IMR-90 (cell line): ENCODE measurements at regions not wholly inside any gene's neighbourhood (a gene's known extent, or its start where the extent isn't known, plus 50 kb on each side); places are given as distances from the start of the nearest gene placed in this dataset.

Experiments
- ATAC-seq: fragments of 200-7000 bp; cut with Tn5 transposase; 2 replicates; pipeline ENCODE4 v1.9.1; 2020; ENCODE audit warnings: low read depth, mild to moderate bottlenecking, moderate library complexity
- BruUV-seq: library from RNA; stranded (reverse); fragments of 400-500 nt; replicated peaks from 2 replicates; lab custom pipeline; 2021; lab: Mats Ljungman, UMichigan
- CTCF ChIA-PET: fragments of 300-600 bp; formaldehyde crosslinking; extraction: SDS; loops from one replicate; lab custom pipeline; 2021; ENCODE audit warnings: antibody characterized with exemption; lab: Yijun Ruan, JAX
- POLR2A ChIA-PET: fragments of 300-600 bp; sonication (Branson Sonifier 250); formaldehyde crosslinking; loops from one replicate; lab custom pipeline; 2022; ENCODE audit warnings: antibody characterized with exemption; ENCODE audit not compliant: unreplicated experiment; lab: Charles Lee
- DNase-seq: peaks from one replicate; pipeline ENCODE4 v3.0.0; 2013
- H2AFZ ChIP-seq: replicated peaks from 2 replicates; pipeline ENCODE3; 2013; ENCODE audit warnings: low read length, mild to moderate bottlenecking; ENCODE audit not compliant: poor library complexity
- H2AK5ac ChIP-seq: 2 replicates; pipeline ENCODE4 v1.6.1; 2013; ENCODE audit warnings: low read depth, low read length, inconsistent platforms
- H2AK9ac ChIP-seq: replicated peaks from 2 replicates; pipeline ENCODE3; 2013; ENCODE audit warnings: mild to moderate bottlenecking, low read depth, low read length, moderate library complexity; ENCODE audit not compliant: poor library complexity
- H2BK120ac ChIP-seq: 2 replicates; pipeline ENCODE4 v1.6.1; 2013; ENCODE audit warnings: low read depth, low read length, inconsistent platforms
- H2BK15ac ChIP-seq: 3 replicates; pipeline ENCODE4 v1.6.1; 2013; ENCODE audit warnings: low read depth, low read length, inconsistent platforms
- H2BK20ac ChIP-seq: 2 replicates; pipeline ENCODE4 v1.6.1; 2013; ENCODE audit warnings: low read depth, mild to moderate bottlenecking, inconsistent platforms, low read length, moderate library complexity
- H2BK5ac ChIP-seq: 2 replicates; pipeline ENCODE4 v1.6.1; 2013; ENCODE audit warnings: mild to moderate bottlenecking, low read depth, low read length, inconsistent platforms; ENCODE audit not compliant: poor library complexity, severe bottlenecking
- H3K14ac ChIP-seq: replicated peaks from 2 replicates; pipeline ENCODE4 v1.6.1; 2013; ENCODE audit warnings: low read depth, low read length, inconsistent platforms
- H3K18ac ChIP-seq: 2 replicates; pipeline ENCODE4 v1.6.1; 2013; ENCODE audit warnings: low read depth, low read length, control low read depth
- H3K23ac ChIP-seq: 2 replicates; pipeline ENCODE4 v1.6.1; 2013; ENCODE audit warnings: low read depth, low read length, inconsistent platforms
- H3K27ac ChIP-seq: 2 replicates; pipeline ENCODE4 v1.5.1; 2013; ENCODE audit warnings: mild to moderate bottlenecking, control low read depth, low read length; ENCODE audit not compliant: insufficient read depth
- H3K27me3 ChIP-seq: 2 replicates; pipeline ENCODE4 v1.6.1; 2013; ENCODE audit warnings: low read length; ENCODE audit not compliant: control insufficient read depth, insufficient read depth
- H3K36me3 ChIP-seq: 2 replicates; pipeline ENCODE4 v1.6.1; 2013; ENCODE audit warnings: low read length, mixed read lengths; ENCODE audit not compliant: control insufficient read depth, insufficient read depth
- H3K4ac ChIP-seq: 2 replicates; pipeline ENCODE4 v1.6.1; 2013; ENCODE audit warnings: low read depth, low read length, inconsistent platforms
- H3K4me1 ChIP-seq: 2 replicates; pipeline ENCODE4 v1.6.1; 2013; ENCODE audit warnings: low read length, mixed read lengths; ENCODE audit not compliant: control insufficient read depth, insufficient read depth
- H3K4me2 ChIP-seq: 2 replicates; pipeline ENCODE4 v1.6.1; 2013; ENCODE audit warnings: low read depth, mild to moderate bottlenecking, control low read depth, low read length, moderate library complexity
- H3K4me3 ChIP-seq: 2 replicates; pipeline ENCODE4 v1.5.1; 2013; ENCODE audit warnings: low read depth, mild to moderate bottlenecking, control low read depth, low read length, moderate library complexity; ENCODE audit not compliant: insufficient read depth
- H3K56ac ChIP-seq: 2 replicates; pipeline ENCODE4 v1.6.1; 2013; ENCODE audit warnings: low read length, inconsistent platforms; ENCODE audit not compliant: insufficient read depth; ENCODE audit errors: extremely low read depth
- H3K79me1 ChIP-seq, 2 experiments: 2 replicates each; pipeline ENCODE4 v1.6.1; 2013; ENCODE audit warnings: low read length in 2 of 2, inconsistent platforms in 1 of 2, low read depth in 1 of 2
- H3K9ac ChIP-seq: 2 replicates; pipeline ENCODE4 v1.6.1; 2013; ENCODE audit warnings: low read depth, low read length, control low read depth
- H3K9me1 ChIP-seq: 2 replicates; pipeline ENCODE4 v1.6.1; 2013; ENCODE audit warnings: low read length, inconsistent platforms; ENCODE audit not compliant: insufficient read depth
- H3K9me3 ChIP-seq: 2 replicates; pipeline ENCODE4 v1.6.1; 2013; ENCODE audit warnings: low read length; ENCODE audit not compliant: control insufficient read depth, insufficient read depth
- H4K20me1 ChIP-seq: 2 replicates; pipeline ENCODE4 v1.6.1; 2013; ENCODE audit warnings: low read length, inconsistent platforms; ENCODE audit not compliant: insufficient read depth
- H4K5ac ChIP-seq: 2 replicates; pipeline ENCODE4 v1.6.1; 2013; ENCODE audit warnings: mild to moderate bottlenecking, low read depth, low read length, control low read depth
- H4K8ac ChIP-seq, 2 experiments: 2 replicates each; pipeline ENCODE4 v1.6.1; 2013; ENCODE audit warnings: low read depth in 2 of 2, low read length in 2 of 2, control low read depth in 1 of 2, inconsistent platforms in 1 of 2
- H4K91ac ChIP-seq: 2 replicates; pipeline ENCODE4 v1.6.1; 2013; ENCODE audit warnings: low read depth, low read length, inconsistent platforms; ENCODE audit not compliant: insufficient read depth
- BHLHE40 ChIP-seq: fragments of 150-350 bp; IDR thresholded peaks from 2 replicates; pipeline ENCODE4 v1.6.1; 2016; ENCODE audit warnings: mild to moderate bottlenecking, low read depth, low read length
- CEBPB ChIP-seq: IDR thresholded peaks from 2 replicates; pipeline ENCODE4 v1.6.1; 2012; ENCODE audit warnings: low read depth, low read length, improper control_type of control experiment
- CHD1 ChIP-seq: IDR thresholded peaks from 2 replicates; pipeline ENCODE4 v1.6.1; 2012; ENCODE audit warnings: low read depth, low read length, improper control_type of control experiment
- FOS ChIP-seq: fragments of 150-350 bp; IDR thresholded peaks from 2 replicates; pipeline ENCODE4 v1.6.1; 2016; ENCODE audit warnings: low read depth, low read length
- MAFK ChIP-seq: IDR thresholded peaks from 2 replicates; pipeline ENCODE4 v1.6.1; 2012; ENCODE audit warnings: low read depth, low read length, improper control_type of control experiment
- MAZ ChIP-seq: IDR thresholded peaks from 2 replicates; pipeline ENCODE4 v1.6.1; 2012; ENCODE audit warnings: low read depth, mild to moderate bottlenecking, low read length, improper control_type of control experiment, moderate library complexity, borderline replicate concordance
- MXI1 ChIP-seq: IDR thresholded peaks from 2 replicates; pipeline ENCODE4 v1.6.1; 2012; ENCODE audit warnings: low read depth, mild to moderate bottlenecking, low read length, moderate library complexity, borderline replicate concordance
- NFE2L2 ChIP-seq: fragments of 150-350 bp; IDR thresholded peaks from 2 replicates; pipeline ENCODE4 v1.6.1; 2016; ENCODE audit warnings: low read depth, mild to moderate bottlenecking, low read length
- POLR2A ChIP-seq: IDR thresholded peaks from 2 replicates; pipeline ENCODE4 v1.6.1; 2012; ENCODE audit warnings: mild to moderate bottlenecking, low read depth, low read length
- RAD21 ChIP-seq: IDR thresholded peaks from 2 replicates; pipeline ENCODE4 v1.6.1; 2012; ENCODE audit warnings: low read length, improper control_type of control experiment
- RCOR1 ChIP-seq: IDR thresholded peaks from 2 replicates; pipeline ENCODE4 v1.6.1; 2012; ENCODE audit warnings: mild to moderate bottlenecking, low read length, improper control_type of control experiment; ENCODE audit not compliant: insufficient replicate concordance
- RFX5 ChIP-seq: IDR thresholded peaks from 2 replicates; pipeline ENCODE4 v1.8.0; 2012; ENCODE audit warnings: low read depth, mild to moderate bottlenecking, low read length, moderate library complexity
- SMC3 ChIP-seq: fragments of 150-350 bp; IDR thresholded peaks from 2 replicates; pipeline ENCODE4 v1.6.1; 2016; ENCODE audit warnings: low read depth, mild to moderate bottlenecking, antibody characterized with exemption, low read length, moderate library complexity
- WGBS, 2 experiments: methylation state at CpG; one replicate each; pipeline versions ENCODE4 v1.1.5 to v1.1.7; 2013; ENCODE audit warnings: missing lambda C conversion rate in 2 of 2; ENCODE audit not compliant: insufficient read length in 1 of 2; ENCODE audit errors: extremely low coverage in 2 of 2; 5-methylcytosine and 5-hydroxymethylcytosine counted together
- dilution Hi-C: fragments of 300-500 bp; cut with HindIII; formaldehyde crosslinking; loops from one replicate; pipeline ENCODE4 v1.14.3; 2018; ENCODE audit warnings: low sequenced_read_pairs; ENCODE audit not compliant: unreplicated experiment
- in situ Hi-C: fragments of 300-500 bp; cut with MboI; formaldehyde crosslinking; loops from 3 replicates; pipeline ENCODE4 v1.14.3; 2019; ENCODE audit warnings: low sequenced_read_pairs, inconsistent platforms, mixed read lengths
- intact Hi-C: fragments of 100-400 bp; cut with micrococcal nuclease; formaldehyde crosslinking; loops from 2 replicates; pipeline ENCODE4 v1.10.0; 2022
- TF ChIP-seq, protein P1 (sequence below): fragments of 150-350 bp; IDR thresholded peaks from 2 replicates; pipeline ENCODE4 v1.6.1; 2017; ENCODE audit warnings: mild to moderate bottlenecking, antibody characterized with exemption, low read length, low read depth
- TF ChIP-seq, protein P2 (sequence below): fragments of 150-350 bp; IDR thresholded peaks from 2 replicates; pipeline ENCODE4 v1.6.1; 2016; ENCODE audit warnings: low read depth, mild to moderate bottlenecking, low read length, moderate library complexity, borderline replicate concordance
- TF ChIP-seq, protein P3 (sequence below): conservative IDR thresholded peaks from 2 replicates; pipeline ENCODE4 v1.5.1; 2012; ENCODE audit warnings: mild to moderate bottlenecking, low read depth, low read length, improper control_type of control experiment

DNA sequence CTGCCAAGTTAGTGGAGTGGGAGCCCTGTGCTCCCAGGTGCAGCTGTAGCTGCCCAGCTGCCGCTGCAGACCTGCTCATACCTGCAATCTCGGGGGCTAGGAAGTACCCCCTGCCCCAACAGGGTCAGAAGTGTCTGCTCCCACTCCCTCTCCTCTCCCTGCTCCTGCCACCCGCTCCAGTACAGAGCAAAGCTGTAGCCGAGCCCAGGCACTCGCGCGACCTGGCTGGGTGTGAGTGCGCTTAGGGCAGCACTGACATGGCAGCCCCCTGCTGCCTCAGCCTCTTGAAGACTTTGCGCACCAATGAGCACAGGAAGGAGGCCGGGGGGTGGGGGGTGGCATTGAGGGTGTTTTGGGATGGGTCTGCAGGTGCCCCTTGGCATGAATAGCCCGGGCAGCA lies 1951.4 kb downstream of the SUCLG1 start:
- Histone ChIP-seq H3K4me3 (no peak overlapping the region), H3K9me1 (no peaks in the 10 kb centered on the region), H3K23ac (no peak overlapping the region), H3K9me3 (peaks cover 18% of the 10 kb centered on the region), H3K56ac (no peak overlapping the region), H2BK5ac (no peak overlapping the region), H4K5ac (no peak overlapping the region), H3K14ac (no peak overlapping the region), H2AK9ac (no peak overlapping the region), H4K91ac (no peak overlapping the region), H3K27ac (no peak overlapping the region), H3K9ac (no peak overlapping the region), H3K4ac (no peak overlapping the region), H3K79me1 (no peaks in the 10 kb centered on the region), H3K4me2 (no peak overlapping the region), H2BK15ac (no peak overlapping the region), H2BK20ac (no peak overlapping the region), H4K20me1 (no peaks in the 10 kb centered on the region), H3K18ac (no peak overlapping the region), H4K8ac (no peak overlapping the region), H2BK120ac (no peak overlapping the region), H3K27me3 (no peaks in the 10 kb centered on the region), H3K4me1 (no peaks in the 10 kb centered on the region), H3K36me3 (no peaks in the 10 kb centered on the region), H2AK5ac (no peak overlapping the region), H2AFZ (no peak overlapping the region)
- TF ChIP-seq FOS (no peak), MXI1 (no peak), NFE2L2 (no peak), RFX5 (no peak), MAZ (no peak), CHD1 (no peak), SMC3 (no peak), RCOR1 (no peak), CEBPB (no peak), POLR2A (no peak), BHLHE40 (no peak), MAFK (no peak), RAD21 (no peak)
- TF ChIP-seq, protein P1, sequence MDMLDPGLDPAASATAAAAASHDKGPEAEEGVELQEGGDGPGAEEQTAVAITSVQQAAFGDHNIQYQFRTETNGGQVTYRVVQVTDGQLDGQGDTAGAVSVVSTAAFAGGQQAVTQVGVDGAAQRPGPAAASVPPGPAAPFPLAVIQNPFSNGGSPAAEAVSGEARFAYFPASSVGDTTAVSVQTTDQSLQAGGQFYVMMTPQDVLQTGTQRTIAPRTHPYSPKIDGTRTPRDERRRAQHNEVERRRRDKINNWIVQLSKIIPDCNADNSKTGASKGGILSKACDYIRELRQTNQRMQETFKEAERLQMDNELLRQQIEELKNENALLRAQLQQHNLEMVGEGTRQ, result no peak
- TF ChIP-seq, protein P2, sequence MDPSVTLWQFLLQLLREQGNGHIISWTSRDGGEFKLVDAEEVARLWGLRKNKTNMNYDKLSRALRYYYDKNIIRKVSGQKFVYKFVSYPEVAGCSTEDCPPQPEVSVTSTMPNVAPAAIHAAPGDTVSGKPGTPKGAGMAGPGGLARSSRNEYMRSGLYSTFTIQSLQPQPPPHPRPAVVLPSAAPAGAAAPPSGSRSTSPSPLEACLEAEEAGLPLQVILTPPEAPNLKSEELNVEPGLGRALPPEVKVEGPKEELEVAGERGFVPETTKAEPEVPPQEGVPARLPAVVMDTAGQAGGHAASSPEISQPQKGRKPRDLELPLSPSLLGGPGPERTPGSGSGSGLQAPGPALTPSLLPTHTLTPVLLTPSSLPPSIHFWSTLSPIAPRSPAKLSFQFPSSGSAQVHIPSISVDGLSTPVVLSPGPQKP, result no peak
- TF ChIP-seq, protein P3, sequence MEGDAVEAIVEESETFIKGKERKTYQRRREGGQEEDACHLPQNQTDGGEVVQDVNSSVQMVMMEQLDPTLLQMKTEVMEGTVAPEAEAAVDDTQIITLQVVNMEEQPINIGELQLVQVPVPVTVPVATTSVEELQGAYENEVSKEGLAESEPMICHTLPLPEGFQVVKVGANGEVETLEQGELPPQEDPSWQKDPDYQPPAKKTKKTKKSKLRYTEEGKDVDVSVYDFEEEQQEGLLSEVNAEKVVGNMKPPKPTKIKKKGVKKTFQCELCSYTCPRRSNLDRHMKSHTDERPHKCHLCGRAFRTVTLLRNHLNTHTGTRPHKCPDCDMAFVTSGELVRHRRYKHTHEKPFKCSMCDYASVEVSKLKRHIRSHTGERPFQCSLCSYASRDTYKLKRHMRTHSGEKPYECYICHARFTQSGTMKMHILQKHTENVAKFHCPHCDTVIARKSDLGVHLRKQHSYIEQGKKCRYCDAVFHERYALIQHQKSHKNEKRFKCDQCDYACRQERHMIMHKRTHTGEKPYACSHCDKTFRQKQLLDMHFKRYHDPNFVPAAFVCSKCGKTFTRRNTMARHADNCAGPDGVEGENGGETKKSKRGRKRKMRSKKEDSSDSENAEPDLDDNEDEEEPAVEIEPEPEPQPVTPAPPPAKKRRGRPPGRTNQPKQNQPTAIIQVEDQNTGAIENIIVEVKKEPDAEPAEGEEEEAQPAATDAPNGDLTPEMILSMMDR, result no peak
- in situ Hi-C loops (no loop called here), dilution Hi-C loops (no loop called here), intact Hi-C loops (no loop called here)
- BruUV-seq, result no TSS peak
- no peak for ATAC-seq
- 95% methylated on average over 8 of the region's 11 CpGs; no CpG with 5 or more reads in 1 of the 2 experiments for WGBS, 2 experiments
- no peak for DNase-seq
- CTCF ChIA-PET, result no interaction called here
- POLR2A ChIA-PET, result no interaction called here
